Effector memory CD4-positive, alpha-beta T cell (primary cell): ENCODE measurements at regions not wholly inside any gene's neighbourhood (a gene's known extent, or its start where the extent isn't known, plus 50 kb on each side); places are given as distances from the start of the nearest gene placed in this dataset.

Experiments used
- DNase-seq, 3 donors: peaks; one replicate each; pipeline ENCODE4 v3.0.0-alpha.2; 2020
- H3K27ac ChIP-seq: 2 replicates; pipeline ENCODE4 v1.7.0; 2013; ENCODE audit warnings: mild to moderate bottlenecking, low read length, moderate library complexity; ENCODE audit not compliant: insufficient read depth, poor library complexity, severe bottlenecking
- H3K27me3 ChIP-seq: replicated peaks from 2 replicates; pipeline ENCODE4 v1.7.0; 2013; ENCODE audit warnings: mild to moderate bottlenecking, low read length; ENCODE audit not compliant: insufficient read depth, control insufficient read depth, poor library complexity, severe bottlenecking
- H3K36me3 ChIP-seq: 2 replicates; pipeline ENCODE4 v1.7.0; 2013; ENCODE audit warnings: mild to moderate bottlenecking, low read length, moderate library complexity; ENCODE audit not compliant: control insufficient read depth, insufficient read depth
- H3K4me1 ChIP-seq: 2 replicates; pipeline ENCODE4 v1.7.0; 2013; ENCODE audit warnings: low read length, mild to moderate bottlenecking; ENCODE audit not compliant: control insufficient read depth, insufficient read depth, poor library complexity, severe bottlenecking
- H3K4me3 ChIP-seq: 2 replicates; pipeline ENCODE4 v1.7.0; 2013; ENCODE audit warnings: low read length, low read depth, mild to moderate bottlenecking; ENCODE audit not compliant: insufficient read depth, poor library complexity, severe bottlenecking
- H3K9me3 ChIP-seq: 2 replicates; pipeline ENCODE4 v1.7.0; 2013; ENCODE audit warnings: mild to moderate bottlenecking, low read length, moderate library complexity; ENCODE audit not compliant: control insufficient read depth

DNA sequence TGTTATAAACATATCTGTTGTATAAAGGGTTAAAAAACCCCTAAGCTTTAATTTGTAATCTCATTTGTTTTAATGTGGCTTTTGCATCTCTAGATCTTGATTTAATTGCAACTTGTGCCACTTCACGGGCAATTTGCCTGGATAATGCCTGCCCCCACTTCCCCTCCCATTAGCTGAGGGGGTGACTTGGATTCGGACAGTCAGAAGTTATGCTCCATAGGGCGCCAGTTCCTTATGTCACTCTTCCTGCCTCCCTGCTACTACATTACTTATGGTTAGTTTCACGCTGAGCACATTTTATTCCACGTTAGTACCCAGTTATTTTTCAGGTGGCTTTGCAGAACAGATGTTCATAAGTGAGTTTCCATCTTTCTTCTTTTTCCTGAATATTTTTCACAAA lies 1015.2 kb upstream of the PHF14 start:
- no peak overlapping the region for H3K27ac ChIP-seq
- no peaks in the 10 kb centered on the region for H3K9me3 ChIP-seq

DNA sequence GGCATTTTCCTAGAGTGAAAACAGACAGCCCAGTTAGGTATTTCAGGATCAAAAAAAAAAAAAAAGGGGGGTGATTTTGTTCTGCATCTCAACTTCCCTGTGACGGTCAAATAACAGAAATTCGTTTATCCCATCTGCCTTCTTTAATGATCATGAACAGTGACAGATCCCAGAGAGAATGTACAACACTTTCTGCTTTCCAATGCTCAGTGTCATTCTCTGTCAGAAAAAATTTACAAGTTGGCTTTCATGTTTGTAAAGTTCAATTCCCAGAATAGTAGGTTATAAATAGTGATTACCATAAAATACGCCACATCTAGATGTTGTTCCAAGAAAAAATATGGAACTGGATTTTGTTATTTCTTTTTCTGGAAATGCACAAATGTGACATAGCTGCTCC lies 1013.2 kb upstream of the PHF14 start:
- no peak for DNase-seq
- Histone ChIP-seq H3K4me3 (no peak overlapping the region), H3K27me3 (no peaks in the 10 kb centered on the region), H3K9me3 (no peaks in the 10 kb centered on the region), H3K4me1 (no peaks in the 10 kb centered on the region), H3K27ac (no peak overlapping the region), H3K36me3 (no peaks in the 10 kb centered on the region)

More for the DNA sequence above, 1015.2 kb upstream of the PHF14 start:
- no peak for DNase-seq
- H3K36me3 ChIP-seq, result no peaks in the 10 kb centered on the region
- H3K27me3 ChIP-seq, result no peaks in the 10 kb centered on the region
- no peaks in the 10 kb centered on the region for H3K4me1 ChIP-seq
- no peak overlapping the region for H3K4me3 ChIP-seq

DNA sequence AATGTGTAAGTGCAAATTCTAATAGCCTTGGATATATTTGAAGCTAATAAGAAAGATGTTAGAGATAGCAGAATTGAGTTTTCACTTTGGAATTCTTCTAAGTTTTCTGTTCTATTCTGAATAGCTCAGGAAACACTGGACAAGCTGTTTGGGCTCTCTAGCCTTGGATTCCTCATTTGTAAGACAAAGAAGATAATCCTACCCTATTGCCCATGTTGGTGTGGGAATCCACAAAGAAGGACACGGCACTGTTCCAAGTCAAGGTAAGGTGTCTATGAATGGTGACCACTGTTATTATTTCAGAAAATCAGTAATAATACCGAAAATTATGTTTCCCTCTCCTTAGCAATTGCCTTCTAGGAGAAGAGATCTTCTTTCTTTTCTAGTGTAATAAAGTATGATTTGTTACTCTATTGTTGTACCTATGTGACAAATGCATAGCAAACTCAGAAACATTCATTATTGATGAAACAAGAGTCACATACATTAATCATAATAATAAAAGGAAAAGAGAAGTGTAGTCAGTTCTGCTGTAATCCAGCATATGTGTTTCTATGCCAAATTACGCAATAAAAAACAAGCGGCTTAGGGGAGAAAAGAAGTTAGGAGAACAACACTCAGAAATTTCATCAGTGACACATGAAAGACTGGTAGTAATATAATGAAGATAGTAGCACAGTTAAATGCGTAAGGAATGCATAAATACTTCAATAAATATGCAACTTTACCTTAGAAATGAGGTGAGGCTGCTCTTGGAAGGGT lies 1012.3 kb upstream of the PHF14 start:
- Histone ChIP-seq H3K4me1 (no peaks in the 10 kb centered on the region), H3K36me3 (no peaks in the 10 kb centered on the region), H3K9me3 (no peaks in the 10 kb centered on the region), H3K4me3 (no peak overlapping the region), H3K27ac (no peak overlapping the region), H3K27me3 (no peaks in the 10 kb centered on the region)
- DNase-seq, result no peak

DNA sequence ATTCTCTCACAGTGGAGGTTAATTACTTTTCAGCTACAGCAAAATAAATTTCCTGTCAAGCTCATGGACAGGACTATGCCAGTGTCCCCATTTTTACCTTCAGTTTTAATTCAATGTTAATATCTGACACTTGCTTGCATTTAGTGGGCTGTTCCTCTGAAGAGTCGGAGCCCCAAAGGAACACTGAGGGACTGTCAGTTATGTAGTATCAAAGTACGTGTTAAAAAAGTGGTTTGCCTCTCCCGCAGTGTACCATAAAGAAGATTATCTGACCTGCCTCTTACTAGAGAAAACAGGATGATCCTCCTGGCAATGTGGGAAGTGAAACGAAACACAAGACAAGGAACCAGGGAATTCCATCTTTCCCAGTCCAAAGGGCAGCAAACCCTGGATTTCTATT lies 1010.9 kb upstream of the PHF14 start:
- Histone ChIP-seq H3K9me3 (no peaks in the 10 kb centered on the region), H3K4me1 (no peaks in the 10 kb centered on the region), H3K27ac (no peak overlapping the region), H3K27me3 (no peaks in the 10 kb centered on the region), H3K4me3 (no peak overlapping the region), H3K36me3 (no peaks in the 10 kb centered on the region)
- DNase-seq, result no peak

DNA sequence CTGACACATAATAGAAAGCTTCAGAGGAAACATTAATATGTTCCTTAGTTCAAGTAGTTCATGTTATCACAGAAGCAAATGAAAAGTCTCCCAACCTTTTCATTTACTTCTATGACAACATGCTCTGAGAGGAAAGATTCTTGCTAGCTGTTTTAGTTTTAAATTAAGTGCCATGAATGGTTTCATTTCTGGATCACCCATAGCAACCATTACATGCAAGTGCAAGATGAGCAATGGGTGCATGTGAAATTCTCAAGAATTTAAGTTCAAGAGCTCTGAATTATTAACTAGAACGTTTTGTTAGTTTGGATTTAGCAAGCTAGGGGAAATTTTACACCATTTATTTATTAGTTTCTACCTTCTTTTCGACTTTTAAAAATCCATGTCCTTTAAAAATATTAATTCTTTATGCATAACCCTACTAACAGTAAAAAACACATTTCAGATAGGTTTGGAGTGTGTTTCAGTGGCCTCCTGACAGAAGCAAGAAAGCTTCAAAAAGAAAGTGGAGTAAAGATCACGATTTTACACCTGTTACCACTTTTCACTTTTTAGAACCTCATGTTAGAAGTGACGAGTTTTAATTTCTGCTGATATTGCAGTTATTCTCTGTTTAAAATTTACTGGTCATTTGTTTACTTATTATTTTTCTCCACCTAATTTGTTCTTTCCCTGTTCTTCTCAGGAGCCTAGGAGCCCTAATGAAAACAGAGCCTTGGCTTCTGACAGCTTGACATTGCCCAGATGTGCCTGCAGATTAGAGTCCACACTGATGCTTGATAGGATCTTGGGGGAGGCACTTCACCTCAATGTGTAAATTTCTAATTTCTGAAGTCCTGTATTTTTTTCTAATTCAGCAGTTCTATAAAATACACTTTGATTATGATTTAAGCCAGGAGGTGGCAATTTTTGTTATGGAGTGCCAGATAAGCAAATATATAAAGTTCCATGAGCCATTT lies 995.3 kb upstream of the PHF14 start:
- Histone ChIP-seq H3K9me3 (no peaks in the 10 kb centered on the region), H3K27me3 (no peaks in the 10 kb centered on the region), H3K4me3 (no peak overlapping the region), H3K27ac (no peak overlapping the region), H3K4me1 (no peaks in the 10 kb centered on the region), H3K36me3 (no peaks in the 10 kb centered on the region)
- no peak for DNase-seq

DNA sequence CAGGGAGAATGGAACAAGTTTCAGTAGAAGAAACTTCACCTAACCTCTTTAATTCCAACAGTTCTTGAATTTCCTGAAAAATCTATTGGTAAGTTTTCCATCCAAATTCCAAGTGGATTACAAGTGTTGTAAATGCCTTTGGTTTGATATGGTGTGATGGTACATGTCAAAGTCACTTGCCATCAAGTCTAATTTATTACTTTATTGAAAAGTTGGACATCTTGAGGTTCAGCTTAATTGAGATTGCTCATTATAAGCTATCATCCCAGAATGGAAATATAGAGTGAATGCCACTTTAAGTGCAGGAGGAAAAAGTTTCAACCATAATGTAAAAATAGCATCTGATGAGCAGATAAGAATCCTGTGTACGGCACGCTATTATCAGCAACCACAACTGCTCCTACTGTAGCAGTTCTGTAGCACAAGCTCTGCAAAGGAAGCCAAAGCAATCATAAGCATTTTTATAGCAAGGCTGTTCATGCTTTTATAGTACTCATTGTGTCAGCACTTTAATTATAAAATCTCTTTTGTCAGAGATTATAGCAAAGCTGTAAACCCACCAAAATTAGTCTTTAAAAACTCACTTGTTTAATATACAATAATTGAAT lies 991.8 kb upstream of the PHF14 start:
- H3K4me1 ChIP-seq, result no peaks in the 10 kb centered on the region

DNA sequence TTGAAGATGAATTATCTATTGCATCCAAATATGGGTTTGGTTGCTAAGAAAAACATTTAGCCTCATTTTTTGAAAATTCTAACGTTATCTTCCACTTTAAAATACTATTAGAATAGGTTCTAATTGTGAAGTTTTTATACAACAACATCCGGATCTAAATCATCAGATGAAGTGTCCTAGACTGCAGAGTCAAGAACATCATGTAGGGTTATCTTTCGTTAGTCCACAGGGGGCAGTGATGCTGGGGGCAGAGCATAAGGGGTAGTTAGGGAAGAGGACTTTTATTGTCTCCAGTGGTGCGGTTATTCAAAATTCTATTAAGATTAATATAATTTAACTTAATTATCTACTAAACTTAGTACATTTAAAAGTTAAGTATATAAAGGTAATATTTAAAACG lies 990.6 kb upstream of the PHF14 start:
- no peak overlapping the region for H3K4me3 ChIP-seq
- H3K27ac ChIP-seq, result no peak overlapping the region
- no peaks in the 10 kb centered on the region for H3K4me1 ChIP-seq
- DNase-seq, result no peak
- no peaks in the 10 kb centered on the region for H3K9me3 ChIP-seq
- no peaks in the 10 kb centered on the region for H3K27me3 ChIP-seq
- no peaks in the 10 kb centered on the region for H3K36me3 ChIP-seq

More for the DNA sequence above, 991.8 kb upstream of the PHF14 start:
- no peaks in the 10 kb centered on the region for H3K36me3 ChIP-seq
- H3K4me3 ChIP-seq, result no peak overlapping the region
- no peaks in the 10 kb centered on the region for H3K27me3 ChIP-seq
- no peak for DNase-seq
- H3K9me3 ChIP-seq, result no peaks in the 10 kb centered on the region
- H3K27ac ChIP-seq, result no peak overlapping the region

DNA sequence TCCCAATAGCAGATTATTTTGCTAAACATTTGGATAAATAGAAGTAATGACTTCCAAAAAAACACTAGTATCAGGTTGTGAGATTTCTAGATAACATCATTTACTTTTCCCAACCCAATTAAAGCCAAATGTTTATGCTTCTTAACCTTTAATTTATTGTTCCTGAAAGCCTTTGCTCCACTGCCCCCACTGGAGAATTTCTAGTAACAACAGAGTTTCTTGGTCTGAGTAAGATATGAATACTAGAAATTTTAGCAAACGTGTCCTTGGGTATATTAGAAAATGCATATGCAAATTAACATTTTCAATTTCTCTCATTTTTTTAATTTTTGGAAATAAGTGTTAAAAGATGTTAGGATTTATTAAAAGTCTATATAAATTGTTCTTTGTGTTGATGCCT lies 958.0 kb upstream of the PHF14 start:
- Histone ChIP-seq H3K36me3 (no peaks in the 10 kb centered on the region), H3K4me3 (no peak overlapping the region), H3K4me1 (no peaks in the 10 kb centered on the region), H3K27me3 (no peaks in the 10 kb centered on the region), H3K27ac (no peak overlapping the region), H3K9me3 (no peaks in the 10 kb centered on the region)
- DNase-seq, result no peak

DNA sequence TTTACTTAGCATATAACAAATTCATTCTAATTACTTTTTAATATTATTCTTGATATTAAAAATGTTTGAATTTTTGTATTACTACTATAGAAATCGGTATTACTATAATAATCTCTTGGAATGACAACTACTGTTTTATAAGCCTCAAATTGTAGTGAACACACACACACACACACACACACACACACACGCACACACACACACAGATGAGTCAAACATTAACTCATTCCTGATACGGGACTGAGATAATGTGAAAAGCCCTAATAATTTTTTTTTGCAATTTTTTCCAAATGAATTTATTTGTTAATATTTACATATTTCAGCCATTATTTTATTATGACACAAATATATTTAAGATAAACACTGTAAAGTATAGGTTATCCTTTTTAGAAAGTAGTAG lies 951.2 kb upstream of the PHF14 start:
- Histone ChIP-seq H3K27ac (no peak overlapping the region), H3K4me3 (no peak overlapping the region), H3K36me3 (no peaks in the 10 kb centered on the region), H3K27me3 (no peaks in the 10 kb centered on the region), H3K9me3 (no peaks in the 10 kb centered on the region), H3K4me1 (no peaks in the 10 kb centered on the region)
- no peak for DNase-seq

DNA sequence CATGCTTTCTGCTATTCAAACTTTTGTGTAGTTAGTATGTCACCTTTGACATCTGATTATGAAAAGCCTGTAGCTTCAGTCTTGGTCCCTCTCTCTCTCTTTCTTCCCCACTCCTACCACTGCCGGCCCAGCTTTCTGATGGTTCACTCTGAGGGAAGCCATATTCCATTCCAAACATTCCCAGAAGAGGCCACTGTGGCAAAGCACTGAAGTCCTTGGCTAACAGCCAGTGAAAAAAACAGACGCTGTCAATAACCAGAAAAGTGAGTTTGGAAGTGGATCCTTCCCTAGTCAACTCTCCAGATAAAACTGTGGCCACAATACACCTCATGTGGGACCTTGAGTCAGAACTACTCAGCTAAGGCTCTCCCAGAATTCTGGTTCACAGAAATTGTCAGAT lies 950.7 kb upstream of the PHF14 start:
- Histone ChIP-seq H3K9me3 (no peaks in the 10 kb centered on the region), H3K4me1 (no peaks in the 10 kb centered on the region), H3K27me3 (no peaks in the 10 kb centered on the region), H3K4me3 (no peak overlapping the region), H3K27ac (no peak overlapping the region), H3K36me3 (no peaks in the 10 kb centered on the region)
- DNase-seq, result no peak
